ENCODE measurements at regions not wholly inside any gene's neighbourhood (a gene's known extent, or its start where the extent isn't known, plus 50 kb on each side); places are given as distances from the start of the nearest gene placed in this dataset.

DNA sequence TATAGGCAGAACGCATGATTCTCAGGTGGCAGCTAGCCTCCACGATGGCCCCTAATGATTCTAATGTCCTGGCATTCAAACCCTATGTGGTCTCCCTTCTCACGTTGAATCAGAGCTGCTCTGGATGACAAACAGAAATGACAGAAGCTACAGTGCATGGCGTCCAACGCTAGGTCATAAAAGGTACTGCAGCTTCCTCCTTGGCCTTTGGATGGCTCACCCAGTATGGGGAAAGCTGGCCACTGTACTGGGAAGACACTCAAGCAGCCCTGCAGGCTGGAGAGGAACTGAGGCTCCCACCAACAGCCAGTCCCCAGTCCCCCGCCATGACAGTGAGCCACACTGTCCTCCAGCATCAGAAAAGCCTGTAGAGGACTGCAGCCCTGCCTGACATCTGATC is 286.3 kb downstream of the FAM43A start:
- no peaks in the 10 kb centered on the region for H4K20me1 ChIP-seq (ENCODE audit: control insufficient read depth, insufficient read depth, low read depth, low read length)
- peaks cover 11% of the 10 kb centered on the region for H3K4me1 ChIP-seq (ENCODE audit: control insufficient read depth, low read length)
- H3F3A ChIP-seq (ENCODE audit: control insufficient read depth, insufficient read depth) = no peaks in the 10 kb centered on the region
- H3K27ac ChIP-seq (ENCODE audit: low read depth, low read length) = no peak overlapping the region
- peaks cover 32% of the 10 kb centered on the region for H3K27me3 ChIP-seq (ENCODE audit: control insufficient read depth, low read length)
- no peaks in the 10 kb centered on the region for H3K9me2 ChIP-seq (replicated peaks; ENCODE audit: control insufficient read depth, low read length)
- no peaks in the 10 kb centered on the region for H3K36me3 ChIP-seq (ENCODE audit: control insufficient read depth, low read length)
- no peaks in the 10 kb centered on the region for H3K79me2 ChIP-seq (ENCODE audit: control insufficient read depth, low read length)
- H3K9me3 ChIP-seq (ENCODE audit: control insufficient read depth, insufficient read depth, low read length) = peaks cover 5% of the 10 kb centered on the region; the same call in 1 of the 2 replicates
- H3K4me3 ChIP-seq (ENCODE audit: low read length) = no peak overlapping the region
- no peak for TF ChIP-seq EZH2phosphoT487 (IDR thresholded peaks at IDR 0.05; ENCODE audit: borderline replicate concordance, low read length)
- TF ChIP-seq, protein P1, sequence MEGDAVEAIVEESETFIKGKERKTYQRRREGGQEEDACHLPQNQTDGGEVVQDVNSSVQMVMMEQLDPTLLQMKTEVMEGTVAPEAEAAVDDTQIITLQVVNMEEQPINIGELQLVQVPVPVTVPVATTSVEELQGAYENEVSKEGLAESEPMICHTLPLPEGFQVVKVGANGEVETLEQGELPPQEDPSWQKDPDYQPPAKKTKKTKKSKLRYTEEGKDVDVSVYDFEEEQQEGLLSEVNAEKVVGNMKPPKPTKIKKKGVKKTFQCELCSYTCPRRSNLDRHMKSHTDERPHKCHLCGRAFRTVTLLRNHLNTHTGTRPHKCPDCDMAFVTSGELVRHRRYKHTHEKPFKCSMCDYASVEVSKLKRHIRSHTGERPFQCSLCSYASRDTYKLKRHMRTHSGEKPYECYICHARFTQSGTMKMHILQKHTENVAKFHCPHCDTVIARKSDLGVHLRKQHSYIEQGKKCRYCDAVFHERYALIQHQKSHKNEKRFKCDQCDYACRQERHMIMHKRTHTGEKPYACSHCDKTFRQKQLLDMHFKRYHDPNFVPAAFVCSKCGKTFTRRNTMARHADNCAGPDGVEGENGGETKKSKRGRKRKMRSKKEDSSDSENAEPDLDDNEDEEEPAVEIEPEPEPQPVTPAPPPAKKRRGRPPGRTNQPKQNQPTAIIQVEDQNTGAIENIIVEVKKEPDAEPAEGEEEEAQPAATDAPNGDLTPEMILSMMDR (IDR thresholded peaks at IDR 0.05; ENCODE audit: low read depth, low read length, poor library complexity, severe bottlenecking) = no peak
- H3K4me2 ChIP-seq (ENCODE audit: low read length) = no peak overlapping the region

- no peaks in the 10 kb centered on the region for H3K79me2 ChIP-seq (ENCODE audit: control insufficient read depth, low read length)
- H3K9me2 ChIP-seq (replicated peaks; ENCODE audit: control insufficient read depth, low read length) = no peaks in the 10 kb centered on the region
- H3K4me2 ChIP-seq (ENCODE audit: low read length) = no peak overlapping the region
- H3K4me3 ChIP-seq (ENCODE audit: low read length) = no peak overlapping the region
- H3K36me3 ChIP-seq (ENCODE audit: control insufficient read depth, low read length) = no peaks in the 10 kb centered on the region
- no peaks in the 10 kb centered on the region for H3F3A ChIP-seq (ENCODE audit: control insufficient read depth, insufficient read depth)
- peaks cover 11% of the 10 kb centered on the region for H3K4me1 ChIP-seq (ENCODE audit: control insufficient read depth, low read length)
- no peak overlapping the region for H3K27ac ChIP-seq (ENCODE audit: low read depth, low read length)
- peaks cover 5% of the 10 kb centered on the region; the same call in 1 of the 2 replicates for H3K9me3 ChIP-seq (ENCODE audit: control insufficient read depth, insufficient read depth, low read length)
- H4K20me1 ChIP-seq (ENCODE audit: control insufficient read depth, insufficient read depth, low read depth, low read length) = no peaks in the 10 kb centered on the region
- no peak for TF ChIP-seq EZH2phosphoT487 (IDR thresholded peaks at IDR 0.05; ENCODE audit: borderline replicate concordance, low read length)
- TF ChIP-seq, protein P1 (IDR thresholded peaks at IDR 0.05; ENCODE audit: low read depth, low read length, poor library complexity, severe bottlenecking) = no peak
- peaks cover 37% of the 10 kb centered on the region for H3K27me3 ChIP-seq (ENCODE audit: control insufficient read depth, low read length)
Measured at GRCh38 chr3:194972641-194973040, 287.0 kb downstream of the FAM43A start.

- no peak overlapping the region for H3K4me3 ChIP-seq (ENCODE audit: low read length)
- no peaks in the 10 kb centered on the region for H3K79me2 ChIP-seq (ENCODE audit: control insufficient read depth, low read length)
- peaks cover 5% of the 10 kb centered on the region; the same call in 1 of the 2 replicates for H3K9me3 ChIP-seq (ENCODE audit: control insufficient read depth, insufficient read depth, low read length)
- H4K20me1 ChIP-seq (ENCODE audit: control insufficient read depth, insufficient read depth, low read depth, low read length) = no peaks in the 10 kb centered on the region
- peaks cover 11% of the 10 kb centered on the region for H3K4me1 ChIP-seq (ENCODE audit: control insufficient read depth, low read length)
- no peaks in the 10 kb centered on the region for H3K36me3 ChIP-seq (ENCODE audit: control insufficient read depth, low read length)
- H3F3A ChIP-seq (ENCODE audit: control insufficient read depth, insufficient read depth) = no peaks in the 10 kb centered on the region
- no peak overlapping the region for H3K27ac ChIP-seq (ENCODE audit: low read depth, low read length)
- H3K27me3 ChIP-seq (ENCODE audit: control insufficient read depth, low read length) = peaks cover 30% of the 10 kb centered on the region
- TF ChIP-seq, protein P1 (IDR thresholded peaks at IDR 0.05; ENCODE audit: low read depth, low read length, poor library complexity, severe bottlenecking) = no peak
- no peak for TF ChIP-seq EZH2phosphoT487 (IDR thresholded peaks at IDR 0.05; ENCODE audit: borderline replicate concordance, low read length)
- no peak overlapping the region for H3K4me2 ChIP-seq (ENCODE audit: low read length)
- H3K9me2 ChIP-seq (replicated peaks; ENCODE audit: control insufficient read depth, low read length) = no peaks in the 10 kb centered on the region
Measured at GRCh38 chr3:194973366-194974000, 287.8 kb downstream of the FAM43A start.

Data from DOHH2 (cell line).